Prostate gland (tissue), 2 donors: ENCODE measurements at regions not wholly inside any gene's neighbourhood (a gene's known extent, or its start where the extent isn't known, plus 50 kb on each side); places are given as distances from the start of the nearest gene placed in this dataset.

Experiments used
- POLR2AphosphoS5 ChIP-seq: sonication (generic); formaldehyde crosslinking; IDR thresholded peaks from one replicate; pipeline ENCODE4 v1.6.1; 2017; ENCODE audit warnings: antibody characterized with exemption
- TF ChIP-seq, protein P1 (sequence below), 4 experiments: fragments of 200-600 bp in 2 of 4; fragments of 450-650 bp in 2 of 4; sonication (generic) in 2 of 4; IDR thresholded peaks; 1 replicate in 3 of 4; 2 replicates in 1 of 4; pipeline ENCODE4 v1.5.1; 2016 to 2019; ENCODE audit warnings: antibody characterized with exemption in 4 of 4, mild to moderate bottlenecking in 2 of 4, moderate library complexity in 2 of 4

DNA sequence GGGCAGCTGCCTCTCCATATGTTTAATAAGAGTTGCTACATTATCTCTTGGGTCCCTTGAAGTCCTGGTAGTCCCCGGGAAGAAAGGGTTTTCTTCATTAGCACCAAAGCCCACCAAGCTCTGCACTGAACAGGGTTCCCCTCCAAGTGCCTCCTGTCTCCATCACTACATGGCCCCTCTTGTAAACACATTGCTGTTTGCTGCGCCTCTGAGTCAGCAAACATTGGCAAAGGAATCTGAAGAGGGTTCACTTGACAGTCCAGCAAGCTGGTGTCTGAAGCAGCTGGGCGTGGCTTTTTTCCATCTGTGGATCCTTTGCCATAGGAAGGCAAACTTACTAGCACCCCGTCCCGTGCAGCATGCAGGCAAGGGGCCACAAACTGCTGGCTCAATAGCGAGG, 82.8 kb downstream of the TEX51 start:
- TF ChIP-seq POLR2AphosphoS5: no peak
- TF ChIP-seq, protein P1, sequence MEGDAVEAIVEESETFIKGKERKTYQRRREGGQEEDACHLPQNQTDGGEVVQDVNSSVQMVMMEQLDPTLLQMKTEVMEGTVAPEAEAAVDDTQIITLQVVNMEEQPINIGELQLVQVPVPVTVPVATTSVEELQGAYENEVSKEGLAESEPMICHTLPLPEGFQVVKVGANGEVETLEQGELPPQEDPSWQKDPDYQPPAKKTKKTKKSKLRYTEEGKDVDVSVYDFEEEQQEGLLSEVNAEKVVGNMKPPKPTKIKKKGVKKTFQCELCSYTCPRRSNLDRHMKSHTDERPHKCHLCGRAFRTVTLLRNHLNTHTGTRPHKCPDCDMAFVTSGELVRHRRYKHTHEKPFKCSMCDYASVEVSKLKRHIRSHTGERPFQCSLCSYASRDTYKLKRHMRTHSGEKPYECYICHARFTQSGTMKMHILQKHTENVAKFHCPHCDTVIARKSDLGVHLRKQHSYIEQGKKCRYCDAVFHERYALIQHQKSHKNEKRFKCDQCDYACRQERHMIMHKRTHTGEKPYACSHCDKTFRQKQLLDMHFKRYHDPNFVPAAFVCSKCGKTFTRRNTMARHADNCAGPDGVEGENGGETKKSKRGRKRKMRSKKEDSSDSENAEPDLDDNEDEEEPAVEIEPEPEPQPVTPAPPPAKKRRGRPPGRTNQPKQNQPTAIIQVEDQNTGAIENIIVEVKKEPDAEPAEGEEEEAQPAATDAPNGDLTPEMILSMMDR (IDR thresholded peaks at IDR 0.05): no peak
